Adipocyte (in vitro differentiated cells): ENCODE measurements at regions not wholly inside any gene's neighbourhood (a gene's known extent, or its start where the extent isn't known, plus 50 kb on each side); places are given as distances from the start of the nearest gene placed in this dataset.
A peak's percentile ranks its signal among the peaks of the same experiment; 100 is the strongest.
"Not testable (repeated sequence)": the region's sequence is repeated elsewhere in the genome, so short reads cannot be mapped to it uniquely, and the experiment has no call there.

Experiments
- DNase-seq: peaks from one replicate; pipeline ENCODE4 v3.0.0-alpha.2; 2015; ENCODE audit warnings: low read depth
- H3K27me3 ChIP-seq: replicated peaks from 2 replicates; pipeline ENCODE4 v1.7.0; 2013; ENCODE audit warnings: mild to moderate bottlenecking, low read length, moderate library complexity; ENCODE audit not compliant: control insufficient read depth, insufficient read depth
- H3K36me3 ChIP-seq: 2 replicates; pipeline ENCODE4 v1.7.0; 2013; ENCODE audit warnings: low read length, mild to moderate bottlenecking, moderate library complexity; ENCODE audit not compliant: control insufficient read depth, insufficient read depth, severe bottlenecking
- H3K4me1 ChIP-seq: 2 replicates; pipeline ENCODE4 v1.7.0; 2013; ENCODE audit warnings: mild to moderate bottlenecking, low read length, moderate library complexity; ENCODE audit not compliant: control insufficient read depth, insufficient read depth
- H3K4me3 ChIP-seq: 2 replicates; pipeline ENCODE4 v1.7.0; 2013; ENCODE audit warnings: mild to moderate bottlenecking, low read length, moderate library complexity
- H3K9ac ChIP-seq: 2 replicates; pipeline ENCODE4 v1.7.0; 2013; ENCODE audit warnings: mild to moderate bottlenecking, low read length, moderate library complexity
- H3K9me3 ChIP-seq: 2 replicates; pipeline ENCODE4 v1.7.0; 2013; ENCODE audit warnings: mild to moderate bottlenecking, low read length, moderate library complexity; ENCODE audit not compliant: control insufficient read depth

DNA sequence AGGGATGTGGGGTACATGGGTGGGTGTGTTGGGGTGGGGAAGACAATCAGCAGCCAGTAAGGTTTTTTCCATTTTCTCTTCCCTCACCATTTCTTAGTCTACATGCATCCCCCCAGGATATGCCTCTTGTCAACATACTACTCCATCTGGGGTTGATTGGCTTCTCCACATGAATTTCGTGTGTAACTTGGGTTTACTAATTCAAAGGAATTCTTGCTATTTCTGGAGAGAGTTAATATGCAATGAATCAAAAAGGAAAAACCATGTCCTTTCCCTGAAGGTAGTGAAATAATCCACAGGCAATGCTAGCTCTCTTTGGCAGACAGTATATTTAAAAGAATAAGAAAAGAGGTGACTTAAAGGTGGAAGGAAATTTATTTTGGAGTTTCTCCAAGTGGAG, 198.4 kb downstream of the EBLN2 start:
- Histone ChIP-seq H3K9me3 (no peaks in the 10 kb centered on the region), H3K9ac (no peak overlapping the region), H3K27me3 (peaks cover 27% of the 10 kb centered on the region), H3K36me3 (no peaks in the 10 kb centered on the region), H3K4me3 (no peak overlapping the region), H3K4me1 (no peaks in the 10 kb centered on the region)
- peak; percentile 36 for DNase-seq

DNA sequence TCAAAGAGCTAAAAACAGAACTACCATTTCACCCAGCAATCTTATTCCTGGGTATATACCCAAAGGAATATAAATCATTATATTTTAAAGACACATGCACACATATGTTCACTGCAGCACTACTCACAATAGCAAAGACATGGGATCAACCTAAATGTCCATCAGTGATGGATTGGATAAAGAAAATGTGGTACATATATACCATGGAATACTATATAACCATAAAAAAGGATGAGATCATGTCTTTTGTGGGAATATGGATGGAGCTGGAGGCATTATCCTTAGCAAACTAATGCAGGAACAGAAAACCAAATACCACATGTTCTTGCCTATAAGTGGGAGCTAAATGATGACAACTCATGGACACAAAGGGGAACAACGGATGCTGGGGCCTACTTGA, 205.1 kb downstream of the EBLN2 start:
- H3K9me3 ChIP-seq, H3K36me3 ChIP-seq, DNase-seq, H3K9ac ChIP-seq, H3K4me3 ChIP-seq: not testable (repeated sequence)
- H3K27me3 ChIP-seq, result peaks cover 19% of the 10 kb centered on the region
- H3K4me1 ChIP-seq, result peaks cover 13% of the 10 kb centered on the region

DNA sequence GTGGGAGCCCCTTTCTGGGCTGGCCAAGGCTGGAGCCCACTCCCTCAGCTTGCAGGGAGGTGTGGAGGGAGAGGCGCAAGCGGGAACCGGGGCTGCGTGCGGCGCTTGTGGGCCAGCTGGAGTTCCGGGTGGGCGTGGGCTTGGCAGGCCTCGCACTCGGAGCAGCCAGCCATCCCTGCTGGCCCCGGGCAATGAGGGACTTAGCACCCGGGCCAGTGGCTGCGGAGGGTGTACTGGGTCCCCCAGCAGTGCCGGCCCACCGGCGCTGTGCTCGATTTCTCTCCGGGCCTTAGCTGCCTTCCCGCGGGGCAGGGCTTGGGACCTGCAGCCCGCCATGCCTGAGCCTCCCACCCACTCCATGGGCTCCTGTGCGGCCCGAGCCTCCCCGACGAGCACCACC, 207.7 kb downstream of the EBLN2 start:
- H3K9me3 ChIP-seq, H3K4me3 ChIP-seq, H3K36me3 ChIP-seq, DNase-seq, H3K9ac ChIP-seq: not testable (repeated sequence)
- H3K27me3 ChIP-seq, result peaks cover 13% of the 10 kb centered on the region
- peaks cover 13% of the 10 kb centered on the region for H3K4me1 ChIP-seq

DNA sequence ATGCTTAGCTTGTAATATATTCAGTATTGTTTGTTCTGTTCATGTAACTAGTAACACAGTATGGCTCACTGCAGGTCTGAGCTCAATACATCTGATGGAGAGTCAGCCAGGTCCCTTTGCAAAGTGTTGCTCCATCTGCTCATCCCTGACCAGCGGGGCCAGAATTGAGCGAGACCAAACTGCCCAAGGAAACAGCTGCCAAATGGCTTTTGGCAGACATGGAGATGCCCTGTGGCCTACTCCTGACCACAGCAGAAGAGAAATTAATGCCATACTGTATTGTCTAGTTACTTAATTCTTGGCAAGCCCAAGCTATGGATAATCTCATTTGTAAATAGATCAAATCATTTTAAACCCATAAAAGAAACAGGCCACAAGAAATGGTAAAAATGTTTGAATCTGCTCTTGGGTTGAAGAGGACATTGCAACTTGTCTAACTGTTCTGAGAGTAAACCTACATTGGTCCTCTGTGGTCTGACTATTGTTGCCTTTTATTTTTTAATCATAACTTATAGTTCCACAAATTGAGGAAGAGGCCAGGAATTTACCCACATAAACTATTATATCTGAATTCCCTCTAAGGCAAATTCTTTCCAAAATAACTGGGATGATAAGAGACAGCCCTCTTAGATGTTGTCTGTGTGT, 209.5 kb downstream of the EBLN2 start:
- Histone ChIP-seq H3K9ac (no peak overlapping the region), H3K4me3 (no peak overlapping the region), H3K27me3 (peaks cover 5% of the 10 kb centered on the region), H3K9me3 (no peaks in the 10 kb centered on the region), H3K36me3 (no peaks in the 10 kb centered on the region), H3K4me1 (peaks cover 13% of the 10 kb centered on the region)
- DNase-seq, result peak; percentile 18

DNA sequence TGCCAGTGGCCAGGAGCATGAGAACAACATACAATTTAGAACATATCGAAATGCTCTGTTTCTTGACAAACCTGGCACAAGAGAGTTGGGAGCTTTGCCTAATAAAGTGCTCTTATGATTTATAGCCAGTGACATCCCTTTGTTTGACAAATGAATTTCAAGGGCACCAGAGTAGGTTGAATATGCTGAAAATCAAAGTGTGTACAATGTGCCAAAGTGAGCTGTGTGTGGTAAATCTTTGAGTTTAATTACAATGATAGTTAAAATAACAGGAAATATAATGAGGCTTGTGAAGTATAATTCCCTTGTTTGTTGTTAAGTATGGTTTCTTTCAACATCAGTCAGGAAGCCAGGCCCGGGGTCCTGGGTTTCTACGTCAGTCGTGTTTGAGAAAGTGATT, 211.9 kb downstream of the EBLN2 start:
- Histone ChIP-seq H3K27me3 (peaks cover 9% of the 10 kb centered on the region), H3K9me3 (no peaks in the 10 kb centered on the region), H3K9ac (no peak overlapping the region), H3K4me3 (no peak overlapping the region), H3K36me3 (no peaks in the 10 kb centered on the region), H3K4me1 (peaks cover 13% of the 10 kb centered on the region)
- no peak for DNase-seq

DNA sequence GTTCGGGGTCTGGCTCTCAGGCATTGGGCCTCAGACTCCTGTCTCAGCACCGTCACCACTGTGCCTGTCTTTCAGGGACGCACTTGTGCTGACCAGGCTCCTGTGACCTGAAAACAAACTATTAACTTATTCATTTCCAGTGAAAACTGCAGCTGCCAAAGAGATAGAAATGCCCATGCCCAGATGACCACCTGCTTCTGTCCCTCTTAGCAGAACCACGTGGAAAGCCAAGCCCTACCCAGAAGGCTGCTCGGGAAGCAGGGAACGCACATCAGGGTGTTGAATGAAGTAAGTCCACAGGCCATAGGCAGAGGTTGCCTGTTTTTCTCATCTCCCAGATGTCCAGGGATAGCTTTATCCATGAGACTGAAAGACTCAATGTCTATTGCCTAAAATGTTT, 219.3 kb downstream of the EBLN2 start:
- Histone ChIP-seq H3K4me1 (no peaks in the 10 kb centered on the region), H3K27me3 (peaks cover 10% of the 10 kb centered on the region), H3K36me3 (no peaks in the 10 kb centered on the region), H3K4me3 (no peak overlapping the region), H3K9ac (no peak overlapping the region), H3K9me3 (no peaks in the 10 kb centered on the region)
- no peak for DNase-seq

DNA sequence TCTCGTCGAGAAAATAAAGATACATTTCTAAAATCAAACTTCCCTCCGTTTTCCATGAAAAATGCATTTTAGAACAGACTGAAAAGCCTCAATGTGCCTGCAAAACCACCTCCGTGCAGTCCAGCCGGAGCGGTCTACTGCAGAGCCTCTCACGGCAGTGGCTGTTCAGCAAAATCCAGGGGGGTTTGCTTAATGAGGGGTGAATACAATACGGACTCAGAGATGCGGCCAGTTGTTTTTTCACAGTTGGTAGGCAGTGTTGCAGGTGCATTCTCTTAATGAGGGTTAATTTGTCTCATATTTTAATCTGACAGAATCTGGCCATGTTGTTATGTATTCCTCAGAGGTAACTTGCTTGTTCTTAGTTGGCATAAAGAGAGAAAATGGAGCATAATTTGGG, 223.0 kb downstream of the EBLN2 start:
- no peak overlapping the region for H3K9ac ChIP-seq

DNA sequence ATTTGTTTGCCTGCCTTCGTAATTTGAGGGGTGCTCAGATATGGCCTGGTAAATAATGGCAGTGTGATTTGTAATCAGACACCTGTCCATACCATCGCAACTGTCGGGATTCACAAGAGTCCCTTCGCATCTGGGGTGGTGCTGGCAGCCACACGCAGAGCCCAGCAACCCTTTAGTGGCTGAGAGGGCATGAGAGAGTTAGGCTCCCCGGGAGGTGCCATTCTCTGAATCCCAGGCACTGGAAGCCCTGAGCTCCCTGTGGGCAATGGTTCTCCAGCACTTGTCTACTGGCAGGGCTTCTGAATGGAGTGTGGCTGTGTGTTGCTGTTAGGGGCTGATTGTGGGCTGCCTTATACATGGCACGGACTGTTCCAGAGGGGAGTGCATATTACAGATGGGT, 230.1 kb downstream of the EBLN2 start:
- H3K4me3 ChIP-seq, result no peak overlapping the region
- H3K9me3 ChIP-seq, result no peaks in the 10 kb centered on the region
- H3K36me3 ChIP-seq, result no peaks in the 10 kb centered on the region
- H3K4me1 ChIP-seq, result no peaks in the 10 kb centered on the region
- H3K27me3 ChIP-seq, result peaks cover 45% of the 10 kb centered on the region
- no peak overlapping the region for H3K9ac ChIP-seq
- no peak for DNase-seq

More for the DNA sequence above, 223.0 kb downstream of the EBLN2 start:
- H3K36me3 ChIP-seq, result no peaks in the 10 kb centered on the region
- no peak for DNase-seq
- no peaks in the 10 kb centered on the region for H3K4me1 ChIP-seq
- no peak overlapping the region for H3K4me3 ChIP-seq
- no peaks in the 10 kb centered on the region for H3K9me3 ChIP-seq
- H3K27me3 ChIP-seq, result peaks cover 33% of the 10 kb centered on the region

DNA sequence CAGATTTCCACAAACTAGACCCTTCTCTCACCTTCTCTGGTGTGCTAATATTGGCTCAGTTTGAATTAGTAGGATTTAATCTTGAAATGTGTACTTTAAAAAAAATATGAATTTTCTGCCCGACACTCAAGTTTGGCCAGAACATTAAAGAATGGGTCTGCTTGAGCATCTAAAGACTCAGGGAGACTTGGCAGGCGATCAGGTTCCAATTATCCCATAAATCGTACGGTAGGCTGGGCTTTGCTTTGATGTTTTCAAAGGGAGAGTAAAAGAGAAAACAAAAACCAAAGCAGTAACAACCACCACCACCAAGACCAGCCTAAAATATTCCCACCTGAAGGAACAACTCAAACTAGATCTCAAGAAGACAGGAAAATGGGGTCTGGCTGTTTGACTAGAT, 230.8 kb downstream of the EBLN2 start:
- H3K27me3 ChIP-seq, result peaks cover 42% of the 10 kb centered on the region
- no peak overlapping the region for H3K4me3 ChIP-seq
- H3K4me1 ChIP-seq, result no peaks in the 10 kb centered on the region
- H3K36me3 ChIP-seq, result no peaks in the 10 kb centered on the region
- H3K9ac ChIP-seq, result no peak overlapping the region
- no peaks in the 10 kb centered on the region for H3K9me3 ChIP-seq
- DNase-seq, result no peak

DNA sequence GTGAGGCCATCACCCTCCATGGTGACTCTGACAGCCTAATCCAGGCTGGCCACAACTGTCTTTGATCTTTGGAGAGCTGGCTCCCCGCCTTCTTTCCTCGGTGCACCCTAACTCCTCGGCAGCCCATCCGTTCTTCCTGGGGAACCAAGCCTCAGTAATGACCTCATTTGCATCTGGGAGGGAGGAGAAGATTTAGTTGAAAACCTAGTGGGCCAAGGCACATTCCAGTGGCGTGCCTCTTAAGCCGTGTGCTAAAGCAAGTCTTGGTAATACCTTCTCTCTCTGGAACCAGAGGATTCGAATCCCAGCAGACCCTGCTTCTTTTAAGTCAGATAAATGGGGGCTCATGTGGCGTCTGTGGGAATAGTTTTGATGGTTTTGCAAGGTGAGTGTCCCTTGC, 233.1 kb downstream of the EBLN2 start:
- no peak overlapping the region for H3K9ac ChIP-seq
- H3K4me1 ChIP-seq, result no peaks in the 10 kb centered on the region
- H3K27me3 ChIP-seq, result peaks cover 31% of the 10 kb centered on the region
- H3K4me3 ChIP-seq, result no peak overlapping the region
- no peak for DNase-seq
- no peaks in the 10 kb centered on the region for H3K9me3 ChIP-seq
- H3K36me3 ChIP-seq, result no peaks in the 10 kb centered on the region

DNA sequence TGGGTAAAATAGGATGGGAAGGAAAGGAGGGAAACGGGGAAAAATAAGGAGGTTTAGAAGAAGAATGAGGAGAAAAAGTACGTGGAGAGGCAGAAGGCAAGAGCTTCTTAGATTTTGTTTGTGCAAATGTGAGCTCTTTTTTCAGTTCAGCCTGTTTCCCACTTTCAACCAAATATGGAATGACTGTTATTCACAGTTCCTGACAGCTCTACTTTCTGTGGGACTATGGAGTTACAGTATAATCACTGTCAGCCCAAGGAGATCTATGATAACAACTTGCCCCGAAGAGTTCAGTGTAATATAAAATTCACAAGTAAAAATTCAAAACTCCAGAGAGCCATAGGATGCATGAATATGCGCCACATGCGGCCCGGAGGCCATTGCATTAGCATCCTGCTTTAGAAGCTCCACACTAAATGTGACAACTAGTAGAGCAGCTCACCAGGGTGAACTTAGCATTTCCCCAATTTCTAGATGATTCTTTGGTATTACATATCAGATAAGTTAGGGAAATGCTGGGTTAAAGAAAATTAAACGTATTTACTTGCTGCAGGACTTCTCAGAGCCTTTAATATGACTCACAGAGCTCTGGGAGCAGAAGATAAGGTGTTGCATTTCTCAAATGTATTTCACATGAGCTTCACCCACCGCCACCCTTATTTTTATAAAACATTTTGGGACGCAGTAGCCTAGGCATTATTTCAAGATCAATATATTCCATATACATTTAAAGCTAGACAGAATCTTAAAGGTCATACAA, 234.6 kb downstream of the EBLN2 start:
- no peak overlapping the region for H3K9ac ChIP-seq
- no peaks in the 10 kb centered on the region for H3K4me1 ChIP-seq
- DNase-seq, result no peak
- H3K4me3 ChIP-seq, result no peak overlapping the region
- no peaks in the 10 kb centered on the region for H3K36me3 ChIP-seq
- no peaks in the 10 kb centered on the region for H3K9me3 ChIP-seq
- H3K27me3 ChIP-seq, result peaks cover 40% of the 10 kb centered on the region
